Calu3 (cell line): ENCODE measurements at regions not wholly inside any gene's neighbourhood (a gene's known extent, or its start where the extent isn't known, plus 50 kb on each side); places are given as distances from the start of the nearest gene placed in this dataset.
A peak's percentile ranks its signal among the peaks of the same experiment; 100 is the strongest.
"Not testable (repeated sequence)": the region's sequence is repeated elsewhere in the genome, so short reads cannot be mapped to it uniquely, and the experiment has no call there.

Experiments used
- BruUV-seq: library from RNA; stranded (reverse); fragments of 400-500 nt; replicated peaks from 2 replicates; lab custom pipeline; 2021; lab: Mats Ljungman, UMichigan
- CTCF ChIA-PET: fragments of 300-600 bp; sonication (Branson Sonifier 250); formaldehyde crosslinking; loops from one replicate; lab custom pipeline; 2022; ENCODE audit warnings: antibody characterized with exemption; lab: Charles Lee
- DNase-seq: peaks from one replicate; pipeline ENCODE4 v3.0.0; 2022
- H3K27ac Mint-ChIP-seq: one replicate; pipeline ENCODE4 v1.8.0; 2022; ENCODE audit warnings: mixed read lengths; ENCODE audit not compliant: unreplicated experiment
- H3K27me3 Mint-ChIP-seq: one replicate; pipeline ENCODE4 v1.8.0; 2022; ENCODE audit warnings: mixed read lengths; ENCODE audit not compliant: unreplicated experiment
- H3K36me3 Mint-ChIP-seq: one replicate; pipeline ENCODE4 v1.8.0; 2022; ENCODE audit warnings: mild to moderate bottlenecking, moderate library complexity, mixed read lengths; ENCODE audit not compliant: insufficient read depth, unreplicated experiment
- H3K4me1 Mint-ChIP-seq: one replicate; pipeline ENCODE4 v1.8.0; 2022; ENCODE audit warnings: mild to moderate bottlenecking, low read depth, mixed read lengths; ENCODE audit not compliant: unreplicated experiment
- H3K4me3 Mint-ChIP-seq: one replicate; pipeline ENCODE4 v1.8.0; 2022; ENCODE audit warnings: mild to moderate bottlenecking, low read depth, moderate library complexity, mixed read lengths; ENCODE audit not compliant: unreplicated experiment
- H3K9me3 Mint-ChIP-seq: one replicate; pipeline ENCODE4 v1.8.0; 2022; ENCODE audit warnings: low read depth, mixed read lengths; ENCODE audit not compliant: unreplicated experiment
- intact Hi-C: fragments of 100-400 bp; cut with micrococcal nuclease; formaldehyde crosslinking; loops from one replicate; pipeline ENCODE4 v1.10.0; 2022; ENCODE audit not compliant: unreplicated experiment
- TF ChIP-seq, protein P1 (sequence below): fragments of 200-600 bp; IDR thresholded peaks from one replicate; pipeline ENCODE4 v1.8.0; 2022; ENCODE audit warnings: antibody characterized with exemption; ENCODE audit not compliant: unreplicated experiment

DNA sequence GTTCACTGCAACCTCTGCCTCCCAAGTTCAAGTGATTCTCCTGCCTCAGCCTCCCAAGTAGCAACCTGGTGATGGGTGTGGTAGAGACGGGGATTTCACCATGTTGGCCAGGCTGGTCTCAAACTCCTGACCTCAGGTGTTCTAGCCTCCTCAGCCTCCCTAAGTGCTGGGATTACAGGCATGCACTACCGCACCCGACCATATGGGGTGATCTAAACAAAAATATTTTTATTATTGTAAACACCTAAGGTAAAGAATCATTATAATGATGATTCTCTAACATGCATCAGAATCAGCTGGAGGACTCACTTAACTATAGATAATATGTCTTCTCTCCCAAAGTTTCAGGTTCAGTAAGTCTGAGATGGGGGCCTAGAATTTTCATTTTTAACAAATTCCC is 96.2 kb upstream of the ALG10 start:
- BruUV-seq: no TSS peak
- TF ChIP-seq, protein P1, sequence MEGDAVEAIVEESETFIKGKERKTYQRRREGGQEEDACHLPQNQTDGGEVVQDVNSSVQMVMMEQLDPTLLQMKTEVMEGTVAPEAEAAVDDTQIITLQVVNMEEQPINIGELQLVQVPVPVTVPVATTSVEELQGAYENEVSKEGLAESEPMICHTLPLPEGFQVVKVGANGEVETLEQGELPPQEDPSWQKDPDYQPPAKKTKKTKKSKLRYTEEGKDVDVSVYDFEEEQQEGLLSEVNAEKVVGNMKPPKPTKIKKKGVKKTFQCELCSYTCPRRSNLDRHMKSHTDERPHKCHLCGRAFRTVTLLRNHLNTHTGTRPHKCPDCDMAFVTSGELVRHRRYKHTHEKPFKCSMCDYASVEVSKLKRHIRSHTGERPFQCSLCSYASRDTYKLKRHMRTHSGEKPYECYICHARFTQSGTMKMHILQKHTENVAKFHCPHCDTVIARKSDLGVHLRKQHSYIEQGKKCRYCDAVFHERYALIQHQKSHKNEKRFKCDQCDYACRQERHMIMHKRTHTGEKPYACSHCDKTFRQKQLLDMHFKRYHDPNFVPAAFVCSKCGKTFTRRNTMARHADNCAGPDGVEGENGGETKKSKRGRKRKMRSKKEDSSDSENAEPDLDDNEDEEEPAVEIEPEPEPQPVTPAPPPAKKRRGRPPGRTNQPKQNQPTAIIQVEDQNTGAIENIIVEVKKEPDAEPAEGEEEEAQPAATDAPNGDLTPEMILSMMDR: no peak
- no peak for DNase-seq
- H3K9me3 Mint-ChIP-seq: peaks cover 3% of the 10 kb centered on the region
- intact Hi-C loops: no loop called here
- H3K4me3 Mint-ChIP-seq: no peak overlapping the region
- CTCF ChIA-PET: no interaction called here
- H3K27me3 Mint-ChIP-seq: no peaks in the 10 kb centered on the region
- H3K27ac Mint-ChIP-seq: no peak overlapping the region
- H3K4me1 Mint-ChIP-seq: no peaks in the 10 kb centered on the region
- no peaks in the 10 kb centered on the region for H3K36me3 Mint-ChIP-seq

GRCh38 chr12:33937669-33938068 is 84.6 kb upstream of the ALG10 start:
- H3K4me3 Mint-ChIP-seq, BruUV-seq, H3K36me3 Mint-ChIP-seq, H3K27me3 Mint-ChIP-seq, H3K4me1 Mint-ChIP-seq, intact Hi-C loops, DNase-seq, H3K27ac Mint-ChIP-seq, H3K9me3 Mint-ChIP-seq, CTCF ChIA-PET: not testable (repeated sequence)

- BruUV-seq: no TSS peak
- TF ChIP-seq, protein P1: peak; percentile 33
- H3K36me3 Mint-ChIP-seq: no peaks in the 10 kb centered on the region
- intact Hi-C loops: loop anchor here (10.0 kb wide), 2 partner anchors 73 to 317 kb away; no protein-coding TSS in a partner anchor
- H3K27ac Mint-ChIP-seq: no peak overlapping the region
- no peaks in the 10 kb centered on the region for H3K27me3 Mint-ChIP-seq
- peaks cover 13% of the 10 kb centered on the region for H3K4me1 Mint-ChIP-seq
- no peak for DNase-seq
- H3K9me3 Mint-ChIP-seq: no peaks in the 10 kb centered on the region
- CTCF ChIA-PET: interaction anchor here (0.6 kb wide), 1 partner anchor 385 kb away, joined by 3 read pairs; no protein-coding TSS in a partner anchor
- no peak overlapping the region for H3K4me3 Mint-ChIP-seq
Measured at GRCh38 chr12:33942172-33942571, 80.1 kb upstream of the ALG10 start.

GRCh38 chr12:33944703-33945437 is 77.4 kb upstream of the ALG10 start:
- no peaks in the 10 kb centered on the region for H3K36me3 Mint-ChIP-seq
- peak; percentile 3 for DNase-seq
- H3K9me3 Mint-ChIP-seq: peaks cover 6% of the 10 kb centered on the region
- no peaks in the 10 kb centered on the region for H3K27me3 Mint-ChIP-seq
- CTCF ChIA-PET: interaction anchor here (1.0 kb wide), 1 partner anchor 997 kb away, joined by 3 read pairs; no protein-coding TSS in a partner anchor
- peaks cover 13% of the 10 kb centered on the region for H3K4me1 Mint-ChIP-seq
- intact Hi-C loops: loop anchor here (10.0 kb wide), 2 partner anchors 70 to 320 kb away; no protein-coding TSS in a partner anchor
- peak overlapping the region; percentile 53 for H3K27ac Mint-ChIP-seq
- TF ChIP-seq, protein P1: no peak
- BruUV-seq: no TSS peak
- peak overlapping the region; percentile 22 for H3K4me3 Mint-ChIP-seq

GRCh38 chr12:33945438-33945784 is 76.9 kb upstream of the ALG10 start:
- no peaks in the 10 kb centered on the region for H3K36me3 Mint-ChIP-seq
- no TSS peak for BruUV-seq
- CTCF ChIA-PET: no interaction called here
- H3K4me1 Mint-ChIP-seq: peaks cover 13% of the 10 kb centered on the region
- intact Hi-C loops: loop anchor here (10.0 kb wide), 2 partner anchors 69 to 321 kb away; no protein-coding TSS in a partner anchor
- peak overlapping the region; percentile 22 for H3K4me3 Mint-ChIP-seq
- H3K27me3 Mint-ChIP-seq: no peaks in the 10 kb centered on the region
- H3K27ac Mint-ChIP-seq: peak overlapping the region; percentile 53
- H3K9me3 Mint-ChIP-seq: peaks cover 9% of the 10 kb centered on the region
- DNase-seq: no peak
- TF ChIP-seq, protein P1: no peak

DNA sequence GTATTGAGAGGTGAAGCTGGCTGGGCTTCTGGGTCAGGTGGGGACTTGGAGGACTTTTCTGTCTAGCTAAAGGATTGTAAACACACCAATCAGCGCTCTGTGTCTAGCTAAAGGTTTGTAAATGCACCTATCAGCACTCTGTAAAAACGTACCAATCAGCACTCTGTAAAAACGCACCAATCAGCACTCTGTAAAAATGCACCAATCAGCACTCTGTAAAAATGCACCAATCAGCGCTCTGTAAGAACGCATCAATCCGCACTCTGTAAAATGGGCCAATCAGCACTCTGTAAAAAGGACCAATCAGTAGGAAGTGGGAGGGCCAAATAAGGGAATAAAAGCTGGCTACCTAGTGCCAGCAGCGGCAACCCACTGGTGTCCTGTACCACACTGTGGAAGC is 56.1 kb upstream of the ALG10 start:
- H3K36me3 Mint-ChIP-seq, H3K4me3 Mint-ChIP-seq, DNase-seq, CTCF ChIA-PET, H3K9me3 Mint-ChIP-seq, BruUV-seq, H3K27me3 Mint-ChIP-seq, H3K4me1 Mint-ChIP-seq, H3K27ac Mint-ChIP-seq, intact Hi-C loops: not testable (repeated sequence)
